Right lobe of liver (tissue), 4 donors: ENCODE measurements at regions not wholly inside any gene's neighbourhood (a gene's known extent, or its start where the extent isn't known, plus 50 kb on each side); places are given as distances from the start of the nearest gene placed in this dataset.

Experiments
- CTCF ChIP-seq, 4 donors: fragments of 200-600 bp in 3 of 4; fragments of 450-650 bp in 1 of 4; IDR thresholded peaks; one replicate each; pipeline versions ENCODE4 v1.5.1 to v1.8.0; 2016 to 2022; ENCODE audit warnings: antibody characterized with exemption in 4 of 4, mild to moderate bottlenecking in 2 of 4
- POLR2A ChIP-seq: fragments of 450-650 bp; IDR thresholded peaks from one replicate; pipeline ENCODE4 v1.6.1; 2017; ENCODE audit warnings: antibody characterized with exemption, mild to moderate bottlenecking
- donor health status: DM: no; HTN: no; CAD: no.
- donor health status: DM: no; HTN: no; CAD: no.
- donor health status: DM: no; HTN: yes; CAD: no.

- TF ChIP-seq CTCF (IDR thresholded peaks at IDR 0.05): no peak
- no peak for TF ChIP-seq POLR2A
Observed at GRCh38 chr16:11420895-11421294, 75.6 kb downstream of the RMI2 start.
